ENCODE measurements at regions not wholly inside any gene's neighbourhood (a gene's known extent, or its start where the extent isn't known, plus 50 kb on each side); places are given as distances from the start of the nearest gene placed in this dataset.

DNA sequence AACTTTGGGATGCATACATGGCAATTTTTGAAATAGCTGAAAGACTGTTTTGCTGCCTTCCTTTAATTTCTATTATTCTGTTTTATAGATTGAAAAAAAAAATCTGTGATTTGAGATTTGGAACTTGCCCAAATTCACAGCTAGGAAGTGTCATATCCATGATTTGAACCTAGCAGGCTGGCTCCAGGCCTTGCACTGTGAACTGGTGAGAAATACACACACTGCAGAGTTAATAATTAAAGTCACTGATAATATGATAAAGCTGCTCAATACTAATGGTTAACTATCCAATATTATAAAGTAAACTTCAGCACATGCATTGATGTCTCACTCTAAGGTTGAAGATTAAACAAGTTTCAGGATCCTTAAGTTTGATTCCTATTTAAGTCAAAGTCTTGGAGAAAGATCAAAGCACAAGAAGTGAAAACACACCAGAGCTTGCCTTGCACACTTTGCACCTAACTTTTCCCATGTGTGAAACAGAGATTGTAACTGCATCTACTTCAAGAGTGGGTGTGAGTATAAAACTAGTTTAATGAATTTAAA is 150.6 kb upstream of the CCDC179 start:
- DNase-seq = no peak
- no peaks in the 10 kb centered on the region for H3K36me3 ChIP-seq
- H3K9me3 ChIP-seq (replicated peaks) = peaks cover 4% of the 10 kb centered on the region
- no peaks in the 10 kb centered on the region for H3K4me1 ChIP-seq
- intact Hi-C loops (cut with micrococcal nuclease) = no loop called here
- TF ChIP-seq, protein P1, sequence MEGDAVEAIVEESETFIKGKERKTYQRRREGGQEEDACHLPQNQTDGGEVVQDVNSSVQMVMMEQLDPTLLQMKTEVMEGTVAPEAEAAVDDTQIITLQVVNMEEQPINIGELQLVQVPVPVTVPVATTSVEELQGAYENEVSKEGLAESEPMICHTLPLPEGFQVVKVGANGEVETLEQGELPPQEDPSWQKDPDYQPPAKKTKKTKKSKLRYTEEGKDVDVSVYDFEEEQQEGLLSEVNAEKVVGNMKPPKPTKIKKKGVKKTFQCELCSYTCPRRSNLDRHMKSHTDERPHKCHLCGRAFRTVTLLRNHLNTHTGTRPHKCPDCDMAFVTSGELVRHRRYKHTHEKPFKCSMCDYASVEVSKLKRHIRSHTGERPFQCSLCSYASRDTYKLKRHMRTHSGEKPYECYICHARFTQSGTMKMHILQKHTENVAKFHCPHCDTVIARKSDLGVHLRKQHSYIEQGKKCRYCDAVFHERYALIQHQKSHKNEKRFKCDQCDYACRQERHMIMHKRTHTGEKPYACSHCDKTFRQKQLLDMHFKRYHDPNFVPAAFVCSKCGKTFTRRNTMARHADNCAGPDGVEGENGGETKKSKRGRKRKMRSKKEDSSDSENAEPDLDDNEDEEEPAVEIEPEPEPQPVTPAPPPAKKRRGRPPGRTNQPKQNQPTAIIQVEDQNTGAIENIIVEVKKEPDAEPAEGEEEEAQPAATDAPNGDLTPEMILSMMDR (IDR thresholded peaks at IDR 0.05; ENCODE audit: borderline replicate concordance) = no peak
- H3K27ac ChIP-seq (replicated peaks) = no peak overlapping the region
- no peak overlapping the region for H3K4me3 ChIP-seq
- no peaks in the 10 kb centered on the region for H3K27me3 ChIP-seq (ENCODE audit: low read depth)

DNA sequence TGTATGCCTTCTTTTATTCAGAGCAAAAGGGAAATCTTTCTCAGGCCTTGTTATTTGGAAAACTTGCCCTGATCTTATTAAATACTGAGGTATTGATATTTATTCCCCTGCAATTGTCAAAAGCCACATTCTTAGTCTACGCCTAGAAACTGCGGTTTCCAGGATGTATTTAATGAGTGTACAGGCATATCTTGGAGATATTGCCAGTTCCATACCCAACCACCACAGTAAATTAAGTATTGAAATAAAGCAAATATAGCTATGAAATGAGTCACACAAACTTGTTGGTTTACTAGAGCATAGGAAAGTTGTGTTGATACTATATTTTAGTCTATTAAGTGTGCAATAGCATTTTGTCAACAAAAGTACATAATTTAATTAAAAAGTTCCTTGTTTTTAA is 152.7 kb upstream of the CCDC179 start:
- Histone ChIP-seq H3K9me3 (replicated peaks) (peaks cover 4% of the 10 kb centered on the region), H3K4me3 (no peak overlapping the region), H3K27ac (replicated peaks) (no peak overlapping the region), H3K27me3 (ENCODE audit: low read depth) (no peaks in the 10 kb centered on the region), H3K4me1 (no peaks in the 10 kb centered on the region), H3K36me3 (no peaks in the 10 kb centered on the region)
- DNase-seq = no peak
- intact Hi-C loops (cut with micrococcal nuclease) = no loop called here
- TF ChIP-seq, protein P1 (IDR thresholded peaks at IDR 0.05; ENCODE audit: borderline replicate concordance) = no peak

DNA sequence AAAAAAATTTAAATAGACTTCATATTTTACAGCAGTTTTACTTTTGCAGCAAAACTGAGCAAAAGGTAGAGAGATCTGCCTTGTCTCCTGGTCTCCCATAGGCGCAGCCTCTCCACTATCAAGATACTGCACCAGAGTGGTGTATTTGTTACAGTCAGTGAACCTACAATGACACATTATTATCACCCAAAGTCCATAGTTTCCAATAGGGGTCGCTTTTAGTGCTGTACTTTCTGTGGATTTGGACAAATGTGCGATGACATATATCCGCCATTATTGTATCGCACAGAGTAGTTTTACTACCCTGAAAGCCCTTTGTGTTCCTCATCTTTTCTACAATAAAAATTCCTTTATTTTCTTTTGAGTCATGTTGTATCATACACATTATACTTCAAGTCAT is 153.2 kb upstream of the CCDC179 start:
- Histone ChIP-seq H3K9me3 (replicated peaks) (peaks cover 4% of the 10 kb centered on the region), H3K27ac (replicated peaks) (no peak overlapping the region), H3K27me3 (ENCODE audit: low read depth) (no peaks in the 10 kb centered on the region), H3K36me3 (no peaks in the 10 kb centered on the region), H3K4me1 (no peaks in the 10 kb centered on the region), H3K4me3 (no peak overlapping the region)
- DNase-seq = no peak
- TF ChIP-seq, protein P1 (IDR thresholded peaks at IDR 0.05; ENCODE audit: borderline replicate concordance) = no peak
- intact Hi-C loops (cut with micrococcal nuclease) = no loop called here

DNA sequence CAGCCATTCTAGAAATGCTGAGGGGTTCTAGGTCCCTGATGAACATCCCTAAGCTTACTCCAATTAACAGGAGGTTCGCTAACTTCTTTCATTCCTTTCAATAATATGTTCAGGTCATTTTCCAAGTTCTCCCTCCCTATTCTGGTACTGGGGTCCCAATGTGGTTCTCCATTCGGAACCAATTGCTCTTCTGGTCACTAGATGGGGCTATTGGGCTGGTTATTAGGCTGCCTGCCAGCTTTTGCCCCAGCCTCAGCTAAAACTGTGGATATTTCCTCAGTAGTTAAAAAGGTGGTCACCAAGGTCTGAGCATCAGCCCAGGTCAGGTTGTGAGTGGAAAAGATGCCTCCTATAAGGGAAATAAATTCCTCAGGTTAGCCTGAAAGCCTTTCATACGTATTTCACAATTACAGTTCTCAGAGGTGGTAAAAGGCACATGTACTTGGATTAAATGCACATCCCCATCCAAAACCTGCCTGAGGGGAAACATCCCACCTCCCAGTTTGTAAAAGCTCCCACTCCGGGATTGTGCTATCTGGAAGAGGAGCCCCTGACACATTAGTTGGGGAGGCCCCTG is 161.1 kb upstream of the CCDC179 start:
- H3K4me3 ChIP-seq = no peak overlapping the region
- TF ChIP-seq, protein P1 (IDR thresholded peaks at IDR 0.05; ENCODE audit: borderline replicate concordance) = peak; percentile 63
- no peak overlapping the region for H3K27ac ChIP-seq (replicated peaks)
- H3K27me3 ChIP-seq (ENCODE audit: low read depth) = no peaks in the 10 kb centered on the region
- no peaks in the 10 kb centered on the region for H3K4me1 ChIP-seq
- intact Hi-C loops (cut with micrococcal nuclease) = no loop called here
- H3K36me3 ChIP-seq = no peaks in the 10 kb centered on the region
- no peak for DNase-seq
- H3K9me3 ChIP-seq (replicated peaks) = no peaks in the 10 kb centered on the region

DNA sequence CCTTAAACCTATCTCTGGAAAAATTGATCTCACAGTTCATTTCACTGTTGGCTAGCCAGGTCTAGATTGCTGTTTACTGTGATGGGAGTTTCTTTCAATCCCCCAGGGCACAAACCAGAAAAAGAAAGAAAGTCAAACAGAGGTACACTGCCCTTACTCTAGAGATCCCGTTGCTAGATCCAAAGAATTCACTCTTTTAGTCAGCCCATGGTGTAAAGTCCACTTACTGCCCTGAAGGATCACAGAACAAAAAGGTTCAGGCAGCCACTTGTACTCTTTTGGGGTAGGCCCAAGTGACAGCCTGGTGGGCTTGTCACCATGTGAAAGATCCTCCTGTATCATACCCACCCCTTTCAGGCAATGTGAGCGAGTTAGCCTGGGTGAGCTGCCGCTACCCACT is 162.6 kb upstream of the CCDC179 start:
- Histone ChIP-seq H3K4me1 (no peaks in the 10 kb centered on the region), H3K27me3 (ENCODE audit: low read depth) (no peaks in the 10 kb centered on the region), H3K9me3 (replicated peaks) (no peaks in the 10 kb centered on the region), H3K36me3 (no peaks in the 10 kb centered on the region), H3K27ac (replicated peaks) (no peak overlapping the region), H3K4me3 (no peak overlapping the region)
- intact Hi-C loops (cut with micrococcal nuclease) = no loop called here
- TF ChIP-seq, protein P1 (IDR thresholded peaks at IDR 0.05; ENCODE audit: borderline replicate concordance) = no peak
- no peak for DNase-seq
